ELR (cell line): ENCODE measurements at regions not wholly inside any gene's neighbourhood (a gene's known extent, or its start where the extent isn't known, plus 50 kb on each side); places are given as distances from the start of the nearest gene placed in this dataset.

Source experiments
- DNase-seq: peaks from one replicate; pipeline ENCODE4 v3.0.0-alpha.2; 2015; ENCODE audit warnings: low read depth

DNA sequence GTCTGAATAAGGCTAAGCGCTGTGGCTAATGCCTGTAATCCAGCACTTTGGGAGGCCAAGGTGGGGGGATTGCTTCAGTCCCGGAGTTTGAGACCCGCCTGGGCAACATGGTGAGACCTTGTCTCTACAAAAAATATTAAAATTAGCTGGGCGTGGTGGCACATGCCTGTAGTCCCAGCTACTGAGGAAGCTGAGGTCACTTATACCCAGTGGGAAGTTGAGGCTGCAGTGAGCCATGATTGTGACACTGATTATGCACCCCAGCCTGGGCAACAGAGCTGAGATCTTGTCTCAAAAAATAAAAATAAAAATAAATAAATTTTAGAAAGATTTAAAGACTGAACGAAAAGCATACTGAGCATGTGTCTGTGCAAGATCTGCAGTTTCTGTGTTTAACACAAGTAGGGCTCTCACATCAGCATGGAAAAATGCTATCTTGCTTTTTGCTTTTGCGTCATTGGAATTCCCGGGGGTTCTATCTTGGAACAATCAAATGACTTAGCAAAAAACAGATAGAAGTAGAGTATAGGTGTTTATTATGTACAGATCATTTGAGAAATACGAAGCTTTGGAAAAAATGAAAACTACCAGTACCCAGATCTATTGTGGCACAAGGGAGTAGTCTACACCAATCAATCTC is 161.9 kb downstream of the CAPZA3 start:
- no peak for DNase-seq

DNA sequence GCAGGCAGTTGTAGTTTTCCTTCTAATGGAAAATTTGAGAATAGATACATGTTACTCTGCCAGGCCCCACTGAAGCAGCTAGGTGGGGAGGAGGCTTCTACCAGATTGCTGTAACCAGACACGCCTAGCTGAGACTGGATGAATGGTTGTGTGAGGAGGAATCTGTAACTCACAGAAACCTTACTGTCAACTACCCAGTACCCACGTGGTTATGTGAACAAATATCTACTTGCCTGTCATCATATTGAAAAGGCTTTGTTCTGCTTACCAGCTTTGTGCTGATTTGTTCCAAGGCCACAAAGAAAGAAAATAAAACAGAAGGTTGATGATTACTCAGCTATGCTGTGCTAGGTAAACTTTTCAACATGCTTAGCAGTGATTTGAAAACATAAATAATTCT is 167.2 kb downstream of the CAPZA3 start:
- no peak for DNase-seq

DNA sequence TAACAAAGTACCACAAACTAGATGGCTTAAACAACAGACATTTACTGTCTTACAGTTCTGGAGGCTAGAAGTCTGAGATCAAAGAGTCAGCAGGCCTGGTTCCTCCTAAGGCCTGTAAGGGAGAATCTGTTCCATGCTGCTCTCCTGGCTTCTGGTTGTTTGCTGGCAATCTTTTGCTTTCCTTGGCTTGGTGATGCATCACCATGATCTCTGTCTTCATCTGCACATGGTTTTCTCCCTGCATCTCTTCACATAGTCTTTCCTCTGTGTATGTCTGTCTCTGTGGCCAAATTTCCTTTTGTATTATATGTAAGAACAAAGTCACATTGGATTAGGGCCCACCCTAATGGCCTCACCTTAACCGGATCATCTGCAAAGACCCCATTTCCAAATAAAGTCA is 168.5 kb downstream of the CAPZA3 start:
- DNase-seq: no peak

DNA sequence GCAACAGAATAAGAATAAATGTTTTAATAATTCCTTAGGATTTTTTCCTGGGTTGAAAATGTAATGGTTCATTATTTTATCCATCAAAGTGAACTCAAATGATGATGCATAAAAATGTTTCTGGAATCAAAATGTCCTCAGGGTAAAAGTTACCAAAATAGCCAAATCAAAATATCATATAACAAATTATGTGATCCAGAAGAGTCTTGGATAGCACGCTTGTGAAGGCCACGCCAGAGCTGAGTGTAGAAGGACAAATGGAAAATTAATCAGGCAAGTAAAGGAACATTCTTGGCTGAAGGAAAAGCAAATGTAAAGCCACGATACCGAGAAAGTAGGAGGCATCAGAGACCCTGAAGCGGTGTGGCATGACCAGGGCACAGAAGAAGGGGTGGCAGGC is 169.2 kb downstream of the CAPZA3 start:
- no peak for DNase-seq

DNA sequence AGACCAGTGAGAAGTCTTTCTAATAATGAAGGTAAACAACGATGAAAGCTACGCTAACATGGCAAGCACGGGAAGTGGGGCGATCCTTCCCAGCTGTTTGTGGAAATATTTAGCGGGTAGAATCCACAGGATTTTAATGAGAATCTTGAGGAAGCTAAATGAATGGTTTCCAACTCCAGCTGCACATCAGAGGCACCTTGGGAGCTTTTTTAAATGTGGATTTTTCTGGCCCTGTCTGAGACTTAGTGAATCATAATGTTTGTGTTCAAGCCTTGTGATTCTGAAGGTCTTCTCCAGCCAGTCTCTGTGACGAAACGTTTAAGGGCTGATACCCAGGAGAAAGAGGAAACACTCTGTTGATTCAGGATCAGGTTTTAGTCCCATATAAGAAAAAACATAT is 169.8 kb downstream of the CAPZA3 start:
- no peak for DNase-seq

DNA sequence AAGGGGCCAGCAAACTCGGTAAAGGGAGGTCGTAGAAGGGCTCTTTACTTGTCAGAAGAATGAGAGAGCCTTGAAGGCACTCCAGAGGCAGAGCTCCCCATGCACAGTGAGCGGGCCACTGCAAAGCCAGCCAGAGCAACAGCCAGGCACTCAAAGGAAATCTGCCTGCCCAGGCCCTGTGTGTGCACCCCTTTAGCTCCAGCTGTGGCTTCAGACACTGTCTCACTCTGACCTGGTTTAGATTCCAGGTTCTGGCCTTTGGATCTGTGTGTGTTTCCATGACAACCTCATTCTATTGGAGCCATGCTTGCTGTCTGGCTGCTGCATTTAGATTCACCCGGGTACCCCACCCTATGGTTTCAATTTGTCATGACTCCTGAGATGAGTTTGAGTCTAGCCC is 170.3 kb downstream of the CAPZA3 start:
- no peak for DNase-seq

DNA sequence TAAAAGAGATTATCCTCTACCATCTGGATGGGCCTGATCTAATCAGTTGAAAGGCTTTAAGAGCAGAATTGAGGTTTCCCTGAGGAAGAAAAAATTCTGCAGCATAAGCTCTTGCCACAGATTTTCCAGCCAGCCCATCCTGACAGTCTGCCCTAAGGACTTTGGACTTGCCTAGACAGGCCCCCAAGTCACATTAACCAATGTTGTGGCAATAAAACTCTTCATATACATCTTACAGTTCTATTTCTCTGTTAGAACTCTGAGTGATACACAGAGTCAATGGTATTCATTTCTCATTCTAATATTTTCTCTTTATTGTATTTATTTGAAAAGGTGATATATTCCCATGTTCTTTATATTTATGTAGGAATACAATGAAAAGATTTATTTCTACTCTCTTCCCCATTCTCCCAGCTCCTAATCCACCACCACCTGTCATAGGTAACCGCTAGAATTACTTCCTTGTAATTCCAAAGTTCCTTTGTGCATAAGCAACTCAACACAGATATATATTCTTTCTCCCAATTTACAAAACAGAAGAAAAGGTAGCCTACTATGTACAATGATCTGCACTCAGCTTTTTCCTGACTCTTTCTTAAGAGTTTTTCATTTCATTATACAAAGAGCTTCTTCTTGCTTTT is 182.1 kb downstream of the CAPZA3 start:
- DNase-seq: no peak

DNA sequence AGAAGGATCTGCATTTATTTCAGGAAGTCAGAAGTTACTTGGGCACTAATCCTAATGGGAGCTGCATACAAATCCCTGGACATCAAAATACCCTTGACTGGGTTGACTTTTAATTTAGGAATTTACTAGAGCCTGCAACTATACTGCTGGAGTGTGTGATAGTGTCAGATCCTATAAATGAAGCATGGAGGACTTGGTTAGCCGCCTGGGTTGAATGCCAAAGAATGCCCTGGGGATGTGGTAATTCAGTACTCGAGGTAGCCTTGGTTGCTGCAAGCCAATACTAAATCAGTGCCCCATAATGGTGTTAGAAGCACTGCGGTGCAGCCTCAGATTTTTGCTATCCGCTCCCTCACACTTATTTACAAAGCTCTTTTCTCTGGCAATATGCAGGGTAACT is 184.9 kb downstream of the CAPZA3 start:
- DNase-seq: no peak

DNA sequence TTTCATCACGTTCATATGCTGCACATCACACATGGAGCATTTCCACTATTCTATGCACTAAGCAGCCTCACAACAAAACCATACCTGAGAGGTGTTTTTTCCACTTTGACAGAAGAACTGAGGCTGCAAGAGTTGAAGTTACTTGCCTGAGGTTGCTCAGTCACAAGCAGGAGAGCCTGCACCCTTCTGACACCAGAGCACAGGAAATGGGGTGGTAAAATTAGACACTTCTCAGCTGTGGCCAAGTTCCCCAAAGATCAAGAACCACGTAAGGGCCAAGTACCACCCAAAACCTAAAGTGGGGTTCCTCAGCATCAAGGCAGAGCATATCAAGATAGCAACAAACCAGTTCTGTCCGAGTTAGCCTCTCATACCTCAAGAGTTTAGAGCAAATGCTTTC is 185.8 kb downstream of the CAPZA3 start:
- DNase-seq: no peak

DNA sequence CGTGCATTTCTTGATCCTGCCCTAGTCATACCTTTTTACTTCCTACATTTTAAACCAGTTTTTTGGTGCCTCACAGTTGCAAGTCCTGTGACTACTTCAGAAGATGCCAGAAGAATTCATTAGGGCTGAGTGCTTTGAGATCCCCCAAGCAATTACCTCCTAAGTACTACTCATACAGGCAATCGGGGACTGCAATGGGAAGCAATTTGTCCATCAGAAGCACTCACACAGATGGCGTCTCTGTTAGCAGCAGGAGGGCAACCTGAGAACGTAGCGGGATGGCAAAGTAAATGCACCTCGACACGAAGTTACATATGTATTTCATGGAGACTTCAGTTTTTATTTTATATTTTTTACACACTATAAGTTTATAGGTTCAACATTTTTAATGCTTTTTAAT is 188.3 kb downstream of the CAPZA3 start:
- DNase-seq: no peak

DNA sequence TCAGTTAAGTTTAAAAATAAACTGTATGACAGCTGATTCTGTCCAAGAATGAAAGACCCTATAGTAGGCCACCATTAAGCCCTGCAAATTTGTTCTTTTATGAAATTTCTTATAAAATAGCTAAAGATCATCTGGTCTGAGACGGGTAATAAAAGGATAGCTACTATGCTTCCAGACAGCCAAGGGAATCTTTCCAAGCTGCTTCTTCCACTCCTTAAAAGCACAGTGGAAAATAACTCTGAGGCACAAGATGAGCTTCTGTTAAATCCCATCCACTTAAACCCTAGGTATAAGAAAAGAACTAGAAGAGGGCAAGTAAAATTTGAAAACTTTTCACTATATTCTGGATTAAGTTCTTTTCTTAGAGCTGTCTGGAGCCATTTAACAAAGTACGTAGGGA is 194.3 kb downstream of the CAPZA3 start:
- DNase-seq: no peak

DNA sequence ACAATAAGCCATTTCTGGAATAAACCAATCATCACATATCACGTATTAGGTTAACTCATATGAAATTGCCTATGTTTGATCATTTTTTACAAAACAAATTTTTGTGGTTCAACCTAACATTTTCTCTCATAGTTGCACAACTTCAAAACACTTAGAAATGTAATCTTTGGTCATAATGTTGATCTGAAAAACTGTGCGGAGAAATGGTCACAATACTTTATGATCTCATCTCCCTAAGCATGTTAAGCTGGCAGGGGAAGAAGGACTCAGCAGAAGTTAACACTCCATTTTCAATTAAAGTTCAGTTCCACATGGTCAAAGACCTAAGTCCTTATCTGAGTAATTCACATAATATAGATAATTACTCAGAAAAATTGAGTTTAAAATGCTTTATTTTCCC is 194.8 kb downstream of the CAPZA3 start:
- no peak for DNase-seq

DNA sequence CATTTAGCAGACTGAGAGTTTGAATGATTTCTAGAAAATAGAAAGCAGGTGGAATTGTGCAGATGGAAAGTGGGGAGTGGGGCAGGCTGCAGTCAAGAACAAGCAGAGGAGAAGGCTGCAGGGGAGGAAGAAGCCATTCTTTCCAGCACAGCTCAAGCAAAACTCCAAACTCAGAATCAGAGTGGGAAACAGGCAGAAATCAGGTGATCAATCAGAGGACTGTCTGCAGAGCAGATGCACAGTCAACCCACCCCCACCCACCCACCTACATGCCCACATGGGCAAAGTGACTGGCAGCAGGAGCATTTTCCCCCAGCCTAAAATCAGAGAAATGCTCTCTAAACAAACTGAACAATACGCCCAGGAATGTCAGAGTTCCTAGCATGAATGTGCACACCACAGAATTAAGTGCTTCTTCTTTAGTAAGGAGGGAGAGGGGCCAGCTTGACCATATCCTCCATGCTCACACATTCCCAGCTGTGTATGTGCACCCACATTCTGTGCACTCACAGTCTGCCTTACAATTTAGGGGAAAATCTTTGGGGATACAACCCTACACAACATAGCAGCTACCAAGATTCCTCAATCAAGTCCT is 194.1 kb upstream of the PLEKHA5 start:
- DNase-seq: no peak

DNA sequence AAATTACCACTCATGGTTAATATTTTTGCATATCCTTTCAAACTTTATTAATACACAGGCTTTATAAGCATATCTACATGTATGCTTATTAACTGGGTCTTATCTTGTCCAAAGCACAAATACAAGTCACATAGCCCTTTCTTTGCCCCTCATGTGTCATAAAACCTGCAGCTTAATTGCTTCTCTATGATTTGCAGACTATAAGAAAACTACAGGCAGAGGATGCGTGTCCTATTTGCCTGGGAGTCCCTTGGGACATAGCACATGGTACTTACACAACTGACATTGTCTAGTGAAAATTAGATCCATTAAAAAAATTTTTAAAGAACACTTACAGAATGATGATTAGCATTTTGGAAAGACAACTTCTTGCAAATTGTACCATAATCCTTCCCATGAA is 190.5 kb upstream of the PLEKHA5 start:
- DNase-seq: no peak

DNA sequence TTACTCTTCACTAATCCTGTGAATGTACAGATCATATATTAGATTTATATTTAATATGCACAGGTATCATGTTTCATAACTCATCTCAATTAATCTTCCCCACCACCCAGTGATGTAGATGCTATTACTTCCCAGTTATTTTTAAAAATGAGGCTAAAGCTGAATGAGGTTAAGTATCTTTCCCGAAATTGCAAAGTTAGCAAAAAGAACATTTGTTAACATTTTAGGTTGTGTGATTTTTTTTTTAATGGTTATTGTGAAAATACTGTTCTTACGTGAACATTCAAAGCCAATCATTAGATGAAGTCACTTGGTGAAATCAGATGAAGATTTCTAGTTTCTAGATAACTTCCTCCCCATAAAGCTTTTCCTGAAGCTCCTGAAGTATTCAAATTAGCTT is 186.9 kb upstream of the PLEKHA5 start:
- DNase-seq: no peak

DNA sequence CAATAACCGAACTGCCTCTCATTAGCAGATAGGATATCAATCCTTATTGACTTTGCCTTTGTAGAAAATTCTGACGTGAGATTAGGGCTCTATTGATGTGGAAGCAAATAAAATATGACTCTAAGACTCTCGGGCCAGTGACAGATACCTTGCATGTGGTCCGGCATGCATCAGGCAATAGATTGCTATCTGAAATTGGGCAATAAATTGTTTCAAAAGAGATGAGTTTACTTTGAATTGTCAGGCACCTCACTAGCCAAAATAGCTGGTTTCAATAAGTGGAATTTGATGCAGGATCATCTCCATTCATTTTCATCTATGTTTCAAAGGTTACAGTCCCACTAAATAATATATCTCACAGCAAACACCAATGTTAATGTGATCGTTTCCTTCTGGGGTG is 186.3 kb upstream of the PLEKHA5 start:
- no peak for DNase-seq

DNA sequence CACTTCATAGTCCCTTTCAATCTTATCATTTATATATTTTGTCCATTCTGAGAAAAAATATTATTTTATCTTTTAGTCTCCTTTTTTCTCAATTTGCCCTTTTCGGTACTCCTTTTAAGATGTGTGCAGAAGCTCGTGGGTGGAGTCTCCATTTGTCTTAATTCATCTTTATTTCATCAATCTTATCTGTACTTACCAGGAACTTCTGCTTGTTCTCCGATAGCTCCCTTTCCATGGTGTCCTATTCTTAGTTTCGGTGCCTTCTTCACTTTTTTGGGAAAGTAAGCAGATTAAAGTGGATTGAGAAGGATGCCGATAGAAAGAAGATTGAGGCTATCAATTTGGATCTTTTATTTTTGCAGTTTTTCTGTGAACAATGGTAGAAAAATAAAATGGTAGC is 183.4 kb upstream of the PLEKHA5 start:
- no peak for DNase-seq

DNA sequence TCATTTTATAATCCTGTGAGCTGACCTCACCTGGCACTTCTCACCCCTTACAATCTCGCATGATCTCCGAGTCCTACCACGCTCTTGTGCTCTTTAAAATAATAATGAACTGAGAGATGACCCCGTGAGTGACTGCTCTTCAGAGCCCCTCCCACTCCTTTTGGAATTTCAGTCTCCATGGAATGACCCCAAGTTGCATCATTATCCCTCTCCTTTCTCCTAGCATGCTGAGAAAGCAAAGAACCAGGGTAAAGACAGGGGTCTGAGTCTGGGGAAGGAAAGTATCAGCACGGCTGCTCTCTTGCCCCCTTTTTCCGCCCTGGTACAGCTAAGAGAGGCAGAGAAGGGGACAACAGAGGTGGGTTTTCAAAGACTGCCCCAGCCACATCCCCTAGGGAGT is 178.3 kb upstream of the PLEKHA5 start:
- no peak for DNase-seq

DNA sequence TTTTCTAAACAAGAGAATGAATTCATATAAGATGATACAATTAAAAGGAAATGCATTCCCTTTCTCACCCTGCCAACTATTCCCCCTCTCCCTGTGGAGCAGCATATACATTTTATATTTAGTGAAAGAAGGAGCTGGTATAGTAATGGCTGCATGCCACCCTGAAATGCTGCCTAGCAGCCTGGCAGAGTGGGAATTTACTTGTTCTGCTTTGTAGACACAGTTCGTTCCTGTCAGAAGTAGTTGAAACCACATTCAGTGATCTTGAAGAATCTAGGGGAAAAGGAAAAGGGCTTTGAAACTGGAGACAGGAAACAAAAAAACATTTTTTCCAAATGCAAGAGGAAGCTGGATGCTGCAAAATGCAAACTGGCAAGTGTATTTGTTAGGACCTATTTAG is 176.0 kb upstream of the PLEKHA5 start:
- DNase-seq: no peak

DNA sequence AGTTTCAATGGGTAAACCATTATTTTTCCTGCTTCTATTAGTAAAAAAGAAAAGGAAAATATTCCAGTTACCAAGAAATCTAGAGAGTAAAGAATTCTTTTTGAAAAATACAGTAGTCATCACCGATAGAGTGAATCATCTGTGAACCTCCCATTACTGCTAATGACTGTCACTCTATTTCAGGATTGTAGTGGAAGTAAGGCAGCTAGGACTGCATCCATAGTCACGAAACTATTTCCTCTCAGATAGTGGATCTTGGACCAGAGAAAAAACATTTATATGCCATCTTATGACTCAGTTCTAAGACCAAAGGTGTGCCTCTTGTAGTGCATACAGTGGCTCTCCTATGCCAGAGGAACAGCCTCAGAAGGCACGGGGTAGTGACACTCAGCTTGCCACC is 173.9 kb upstream of the PLEKHA5 start:
- peak; percentile 55 for DNase-seq

DNA sequence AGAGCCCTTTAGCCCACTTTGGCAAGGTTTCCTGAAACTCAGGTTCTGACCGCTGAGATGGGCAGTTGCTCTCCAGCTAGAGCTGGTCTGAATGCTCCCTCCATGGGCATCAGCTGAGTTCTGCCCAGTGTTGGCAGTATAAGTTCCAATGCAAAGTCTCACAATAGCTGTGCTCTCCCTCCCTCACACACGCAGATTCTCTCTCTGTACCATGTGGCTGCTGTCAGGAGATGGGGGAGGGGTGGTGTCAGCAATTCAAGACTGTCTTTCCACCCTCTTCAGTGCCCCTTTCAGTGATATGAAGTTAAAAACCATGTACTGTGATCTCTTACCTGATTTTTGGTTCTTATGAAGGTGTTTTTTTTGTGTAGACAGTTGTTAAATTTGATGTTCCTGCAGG is 164.3 kb upstream of the PLEKHA5 start:
- no peak for DNase-seq

DNA sequence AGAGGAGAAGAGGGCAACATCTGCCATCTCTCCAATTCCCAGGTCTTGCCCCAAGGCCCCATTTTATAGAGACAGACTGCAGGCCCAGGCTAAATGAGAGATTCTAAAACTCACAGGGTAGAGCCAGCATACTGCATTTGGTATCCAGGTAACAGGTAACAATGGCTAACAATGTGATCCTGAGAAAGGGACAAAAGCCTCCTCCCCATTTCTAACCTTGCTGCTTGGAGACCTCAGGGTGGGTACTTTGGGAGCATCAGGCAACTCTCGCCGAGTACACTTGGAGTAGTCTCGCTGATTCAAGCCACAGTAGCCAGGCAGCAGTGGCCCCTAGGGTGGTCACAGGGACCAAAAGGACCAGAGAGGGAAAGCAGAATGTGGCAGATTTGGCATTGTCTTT is 162.6 kb upstream of the PLEKHA5 start:
- no peak for DNase-seq

DNA sequence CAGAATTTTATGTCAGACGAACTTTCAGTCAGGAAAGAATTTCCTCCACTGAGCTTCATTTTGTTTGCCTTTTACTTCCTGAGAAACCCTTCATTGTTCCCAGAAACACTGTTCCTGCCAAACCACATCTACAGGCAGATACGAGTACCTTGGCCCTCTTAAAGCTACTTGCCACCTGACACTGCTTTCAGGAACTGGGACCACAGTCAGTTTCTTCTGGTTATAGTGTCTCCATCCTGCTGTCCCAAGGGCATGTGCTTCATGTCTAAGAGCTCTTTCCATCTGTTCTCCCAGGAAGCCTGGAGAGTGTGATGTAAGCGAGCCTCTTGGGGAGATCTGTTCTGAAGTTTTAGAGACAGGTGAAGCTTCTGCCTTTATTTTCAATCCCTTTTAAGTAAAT is 161.7 kb upstream of the PLEKHA5 start:
- no peak for DNase-seq

DNA sequence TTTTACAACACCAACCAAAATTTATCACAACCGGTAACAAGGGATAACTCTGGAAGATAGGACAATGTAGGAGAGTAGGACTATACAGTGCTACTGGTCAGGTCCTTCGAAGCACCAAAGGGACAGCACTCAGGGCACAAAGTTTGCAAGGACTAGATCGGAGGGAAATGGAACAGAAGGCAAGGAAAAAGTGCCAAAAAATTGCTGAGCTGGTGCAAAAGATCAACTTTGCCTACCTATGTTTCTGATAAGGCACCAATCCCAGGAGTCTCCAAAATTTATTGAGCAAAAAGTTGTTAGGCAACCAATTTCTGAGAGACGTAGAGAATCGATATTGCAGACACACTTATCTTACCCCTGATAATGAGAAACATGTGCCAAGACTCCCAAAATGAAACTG is 160.0 kb upstream of the PLEKHA5 start:
- no peak for DNase-seq
